ENCODE measurements at regions not wholly inside any gene's neighbourhood (a gene's known extent, or its start where the extent isn't known, plus 50 kb on each side); places are given as distances from the start of the nearest gene placed in this dataset.

GRCh38 chr4:141932490-141932889 lies 296.1 kb downstream of the IL15 start:
- TF ChIP-seq POLR2A (IDR thresholded peaks at IDR 0.05): no peak
- TF ChIP-seq, protein P1, sequence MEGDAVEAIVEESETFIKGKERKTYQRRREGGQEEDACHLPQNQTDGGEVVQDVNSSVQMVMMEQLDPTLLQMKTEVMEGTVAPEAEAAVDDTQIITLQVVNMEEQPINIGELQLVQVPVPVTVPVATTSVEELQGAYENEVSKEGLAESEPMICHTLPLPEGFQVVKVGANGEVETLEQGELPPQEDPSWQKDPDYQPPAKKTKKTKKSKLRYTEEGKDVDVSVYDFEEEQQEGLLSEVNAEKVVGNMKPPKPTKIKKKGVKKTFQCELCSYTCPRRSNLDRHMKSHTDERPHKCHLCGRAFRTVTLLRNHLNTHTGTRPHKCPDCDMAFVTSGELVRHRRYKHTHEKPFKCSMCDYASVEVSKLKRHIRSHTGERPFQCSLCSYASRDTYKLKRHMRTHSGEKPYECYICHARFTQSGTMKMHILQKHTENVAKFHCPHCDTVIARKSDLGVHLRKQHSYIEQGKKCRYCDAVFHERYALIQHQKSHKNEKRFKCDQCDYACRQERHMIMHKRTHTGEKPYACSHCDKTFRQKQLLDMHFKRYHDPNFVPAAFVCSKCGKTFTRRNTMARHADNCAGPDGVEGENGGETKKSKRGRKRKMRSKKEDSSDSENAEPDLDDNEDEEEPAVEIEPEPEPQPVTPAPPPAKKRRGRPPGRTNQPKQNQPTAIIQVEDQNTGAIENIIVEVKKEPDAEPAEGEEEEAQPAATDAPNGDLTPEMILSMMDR (IDR thresholded peaks at IDR 0.05): no peak

Data from Peyer's patch (tissue), 4 donors.